AG10803 (cell line): ENCODE measurements at regions not wholly inside any gene's neighbourhood (a gene's known extent, or its start where the extent isn't known, plus 50 kb on each side); places are given as distances from the start of the nearest gene placed in this dataset.
"Not testable (repeated sequence)": the region's sequence is repeated elsewhere in the genome, so short reads cannot be mapped to it uniquely, and the experiment has no call there.

Experiments used
- DNase-seq: peaks from one replicate; pipeline ENCODE4 v3.0.0; 2010; ENCODE audit warnings: low read depth
- H3K4me3 ChIP-seq: 2 replicates; pipeline ENCODE4 v1.5.1; 2011; ENCODE audit warnings: mild to moderate bottlenecking, low read length, control low read depth
- TF ChIP-seq, protein P1 (sequence below): conservative IDR thresholded peaks from 2 replicates; pipeline ENCODE4 v1.5.1; 2011; ENCODE audit warnings: mild to moderate bottlenecking, low read length, control low read depth, inconsistent platforms

- TF ChIP-seq, protein P1, sequence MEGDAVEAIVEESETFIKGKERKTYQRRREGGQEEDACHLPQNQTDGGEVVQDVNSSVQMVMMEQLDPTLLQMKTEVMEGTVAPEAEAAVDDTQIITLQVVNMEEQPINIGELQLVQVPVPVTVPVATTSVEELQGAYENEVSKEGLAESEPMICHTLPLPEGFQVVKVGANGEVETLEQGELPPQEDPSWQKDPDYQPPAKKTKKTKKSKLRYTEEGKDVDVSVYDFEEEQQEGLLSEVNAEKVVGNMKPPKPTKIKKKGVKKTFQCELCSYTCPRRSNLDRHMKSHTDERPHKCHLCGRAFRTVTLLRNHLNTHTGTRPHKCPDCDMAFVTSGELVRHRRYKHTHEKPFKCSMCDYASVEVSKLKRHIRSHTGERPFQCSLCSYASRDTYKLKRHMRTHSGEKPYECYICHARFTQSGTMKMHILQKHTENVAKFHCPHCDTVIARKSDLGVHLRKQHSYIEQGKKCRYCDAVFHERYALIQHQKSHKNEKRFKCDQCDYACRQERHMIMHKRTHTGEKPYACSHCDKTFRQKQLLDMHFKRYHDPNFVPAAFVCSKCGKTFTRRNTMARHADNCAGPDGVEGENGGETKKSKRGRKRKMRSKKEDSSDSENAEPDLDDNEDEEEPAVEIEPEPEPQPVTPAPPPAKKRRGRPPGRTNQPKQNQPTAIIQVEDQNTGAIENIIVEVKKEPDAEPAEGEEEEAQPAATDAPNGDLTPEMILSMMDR = no peak
- H3K4me3 ChIP-seq = no peak overlapping the region
- DNase-seq = no peak
Measured at GRCh38 chr12:65673156-65673690, 151.1 kb upstream of the HMGA2 start.

DNA sequence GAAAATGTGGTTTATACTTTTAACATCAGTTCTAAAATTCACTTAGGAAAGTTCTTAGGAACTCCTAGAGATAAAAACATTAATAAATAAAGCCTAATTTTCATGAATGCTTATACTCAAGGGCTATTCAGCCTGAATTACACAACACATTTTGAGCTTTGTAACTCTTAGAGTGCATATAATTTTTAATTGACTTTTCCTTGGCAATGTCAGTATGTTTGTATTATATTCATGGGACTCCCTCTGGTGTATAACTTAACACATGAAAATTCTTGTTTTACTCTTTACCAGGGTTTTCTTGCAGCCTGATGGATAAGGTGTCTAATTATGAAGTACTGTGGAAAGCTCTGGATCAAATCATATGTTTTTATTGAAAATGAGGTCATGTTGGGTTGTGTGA, 150.6 kb upstream of the HMGA2 start:
- no peak overlapping the region for H3K4me3 ChIP-seq
- DNase-seq = peak; percentile 42
- TF ChIP-seq, protein P1 = peak; percentile 39

- TF ChIP-seq, protein P1 = no peak
Measured at GRCh38 chr12:65675141-65675621, 149.1 kb upstream of the HMGA2 start.

DNA sequence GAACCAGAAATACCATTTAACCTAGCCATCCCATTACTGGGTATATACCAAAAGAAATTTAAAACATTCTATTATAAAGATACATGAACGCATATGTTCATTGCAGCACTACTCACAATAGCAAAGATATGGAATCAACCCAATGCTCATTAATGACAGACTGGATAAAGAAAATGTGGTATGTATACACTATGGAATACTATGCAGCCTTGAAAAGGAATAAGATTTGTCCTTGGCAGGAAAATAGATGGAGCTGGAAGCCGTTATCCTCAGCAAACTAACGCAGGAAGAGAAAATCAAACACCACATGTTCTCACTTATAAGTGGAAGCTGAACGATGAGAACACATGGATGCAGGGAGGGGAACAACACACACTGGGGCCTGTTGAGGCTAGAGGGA, 146.1 kb upstream of the HMGA2 start:
- not testable (repeated sequence) for DNase-seq, H3K4me3 ChIP-seq

More at GRCh38 chr12:65675141-65675621, 149.1 kb upstream of the HMGA2 start:
- no peak overlapping the region for H3K4me3 ChIP-seq
- no peak for DNase-seq

DNA sequence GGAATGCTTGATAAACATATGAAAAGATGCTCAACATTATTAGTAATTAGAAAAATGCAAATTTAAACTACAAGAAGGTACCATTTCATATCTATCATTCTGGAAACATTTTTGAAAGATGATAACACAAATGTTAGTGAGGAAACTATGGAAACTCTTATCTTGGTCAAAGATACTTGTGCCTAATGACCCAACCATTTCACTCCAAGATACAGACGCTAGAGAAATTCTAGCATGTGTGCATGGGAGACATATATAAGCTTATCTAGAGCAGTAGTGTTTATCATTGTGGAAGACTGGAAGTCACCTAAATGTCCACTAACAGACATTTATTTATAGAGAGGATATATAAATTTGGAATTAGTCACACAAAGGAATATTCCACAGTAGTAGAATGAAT, 143.1 kb upstream of the HMGA2 start:
- no peak overlapping the region for H3K4me3 ChIP-seq
- TF ChIP-seq, protein P1 = no peak
- DNase-seq = no peak

DNA sequence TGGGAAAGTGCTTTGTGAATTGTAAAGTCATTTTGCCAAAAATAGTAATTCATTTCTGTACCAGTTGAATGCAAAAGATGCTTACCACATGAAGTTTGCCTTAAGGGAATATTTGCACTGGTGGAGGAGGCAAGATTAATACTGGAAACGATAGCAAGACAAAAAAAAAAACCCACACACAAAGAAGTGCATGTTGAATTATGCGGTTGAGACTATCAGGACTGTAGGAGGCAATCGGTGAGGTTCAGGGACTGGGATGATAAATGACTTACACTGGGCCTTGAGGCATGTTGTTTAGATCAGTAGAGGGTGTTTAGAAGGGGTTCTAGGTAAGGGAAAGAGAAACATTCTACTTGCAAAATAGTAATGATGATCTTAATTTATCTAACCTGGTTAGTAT, 142.2 kb upstream of the HMGA2 start:
- TF ChIP-seq, protein P1 = no peak
- H3K4me3 ChIP-seq = no peak overlapping the region
- no peak for DNase-seq

DNA sequence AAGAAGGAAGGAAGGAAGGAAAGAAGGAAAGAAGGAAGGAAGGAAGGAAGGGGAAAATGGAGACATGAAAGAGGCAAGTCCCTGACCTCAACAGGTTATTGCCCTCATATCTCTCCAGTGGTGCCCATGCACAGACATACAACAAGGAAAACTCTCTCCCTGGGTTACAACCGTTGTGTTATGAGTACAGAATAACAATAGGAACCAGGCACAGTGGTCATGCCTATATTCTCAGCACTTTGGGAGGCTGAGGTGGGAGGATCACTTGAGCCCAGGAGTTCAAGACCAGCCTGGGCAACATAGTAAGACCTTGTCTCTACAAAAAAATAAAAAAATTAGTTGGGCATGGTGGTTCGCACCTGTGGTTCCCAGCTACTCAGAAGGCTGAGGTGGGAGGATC, 139.4 kb upstream of the HMGA2 start:
- no peak for DNase-seq
- TF ChIP-seq, protein P1 = no peak
- H3K4me3 ChIP-seq = no peak overlapping the region

GRCh38 chr12:65685514-65685913, 138.8 kb upstream of the HMGA2 start:
- DNase-seq = peak; percentile 53
- no peak overlapping the region for H3K4me3 ChIP-seq
- TF ChIP-seq, protein P1 = peak; percentile 72
